MCF 10A (cell line): ENCODE measurements at regions not wholly inside any gene's neighbourhood (a gene's known extent, or its start where the extent isn't known, plus 50 kb on each side); places are given as distances from the start of the nearest gene placed in this dataset.

ENCODE experiments used
- BruUV-seq: library from RNA; stranded (reverse); fragments of 400-500 nt; replicated peaks from 2 replicates; lab custom pipeline; 2021; lab: Mats Ljungman, UMichigan
- CTCF ChIA-PET: fragments of 300-600 bp; sonication (Branson Sonifier 250); formaldehyde crosslinking; extraction: SDS; loops from one replicate; lab custom pipeline; 2021; ENCODE audit warnings: antibody characterized with exemption, inconsistent platforms; lab: Yijun Ruan, JAX
- POLR2A ChIA-PET: fragments of 300-600, 350-650 bp; sonication (Branson Sonifier 250); formaldehyde crosslinking; extraction: SDS; loops from one replicate; lab custom pipeline; 2020; ENCODE audit warnings: antibody characterized with exemption, inconsistent platforms; lab: Yijun Ruan, JAX
- DNase-seq: peaks from one replicate; pipeline ENCODE4 v3.0.0-alpha.2; 2018; ENCODE audit not compliant: unreplicated experiment
- H3K27ac Mint-ChIP-seq: one replicate; pipeline ENCODE4 v1.8.0; 2022; ENCODE audit warnings: mild to moderate bottlenecking, low read depth, mixed read lengths; ENCODE audit not compliant: unreplicated experiment
- H3K27me3 Mint-ChIP-seq: one replicate; pipeline ENCODE4 v1.8.0; 2022; ENCODE audit warnings: mixed read lengths; ENCODE audit not compliant: insufficient read depth, unreplicated experiment
- H3K36me3 Mint-ChIP-seq: one replicate; pipeline ENCODE4 v1.8.0; 2022; ENCODE audit warnings: mild to moderate bottlenecking, moderate library complexity, mixed read lengths; ENCODE audit not compliant: insufficient read depth, unreplicated experiment
- H3K4me1 Mint-ChIP-seq: one replicate; pipeline ENCODE4 v1.8.0; 2022; ENCODE audit warnings: mixed read lengths; ENCODE audit not compliant: insufficient read depth, unreplicated experiment
- H3K4me3 Mint-ChIP-seq: one replicate; pipeline ENCODE4 v1.8.0; 2022; ENCODE audit warnings: mild to moderate bottlenecking, moderate library complexity, mixed read lengths; ENCODE audit not compliant: unreplicated experiment
- H3K9me3 Mint-ChIP-seq: one replicate; pipeline ENCODE4 v1.8.0; 2022; ENCODE audit warnings: mixed read lengths; ENCODE audit not compliant: unreplicated experiment
- CTCF ChIP-seq: fragments of 200-600 bp; IDR thresholded peaks from one replicate; pipeline ENCODE4 v1.8.0; 2022; ENCODE audit warnings: antibody characterized with exemption, mild to moderate bottlenecking; ENCODE audit not compliant: unreplicated experiment
- intact Hi-C: fragments of 100-400 bp; cut with micrococcal nuclease; formaldehyde crosslinking; loops from 2 replicates; pipeline ENCODE4 v1.14.1; 2022

- TF ChIP-seq CTCF = no peak
- Mint-ChIP-seq H3K4me1 (peaks cover 3% of the 10 kb centered on the region), H3K9me3 (no peaks in the 10 kb centered on the region), H3K4me3 (no peak overlapping the region), H3K27me3 (no peaks in the 10 kb centered on the region), H3K36me3 (no peaks in the 10 kb centered on the region), H3K27ac (no peak overlapping the region)
- POLR2A ChIA-PET = interaction anchor here (0.6 to 11.7 kb wide), 44 partner anchors 10 to 1564 kb away, joined by 3 to 405 read pairs (median 9); partner anchors contain the start of gene HMGN4
- BruUV-seq = no TSS peak
- intact Hi-C loops = loop anchor here (2.0 to 5.0 kb wide), 2 partner anchors 39 to 858 kb away; a partner anchor contains a TSS
- DNase-seq = no peak
- CTCF ChIA-PET = interaction anchor here (0.6 to 1.6 kb wide), 6 partner anchors 11 to 99 kb away, joined by 3 to 4 read pairs (median 4); a partner anchor contains a TSS
These were observed 91.1 kb upstream of the BTN3A2 start for GRCh38 chr6:26273673-26274588.

GRCh38 chr6:26275663-26276062 lies 89.3 kb upstream of the BTN3A2 start:
- no peaks in the 10 kb centered on the region for H3K4me1 Mint-ChIP-seq
- no TSS peak for BruUV-seq
- no peak overlapping the region for H3K27ac Mint-ChIP-seq
- H3K4me3 Mint-ChIP-seq = no peak overlapping the region
- no peaks in the 10 kb centered on the region for H3K27me3 Mint-ChIP-seq
- H3K36me3 Mint-ChIP-seq = no peaks in the 10 kb centered on the region
- intact Hi-C loops = no loop called here
- ChIA-PET POLR2A (interaction anchor here (1.2 to 11.7 kb wide), 9 partner anchors 8 to 855 kb away, joined by 3 to 405 read pairs (median 170); a partner anchor contains a TSS), CTCF (interaction anchor here (0.6 kb wide), 1 partner anchor 17 kb away, joined by 4 read pairs; no protein-coding TSS in a partner anchor)
- no peaks in the 10 kb centered on the region for H3K9me3 Mint-ChIP-seq
- no peak for TF ChIP-seq CTCF
- DNase-seq = no peak

- no peak overlapping the region for H3K27ac Mint-ChIP-seq
- TF ChIP-seq CTCF = no peak
- H3K36me3 Mint-ChIP-seq = no peaks in the 10 kb centered on the region
- H3K4me1 Mint-ChIP-seq = peaks cover 2% of the 10 kb centered on the region
- DNase-seq = no peak
- CTCF ChIA-PET = no interaction called here
- intact Hi-C loops = no loop called here
- H3K9me3 Mint-ChIP-seq = no peaks in the 10 kb centered on the region
- POLR2A ChIA-PET = interaction anchor here (1.0 to 11.7 kb wide), 6 partner anchors 6 to 80 kb away, joined by 3 to 405 read pairs (median 124); a partner anchor contains a TSS
- H3K4me3 Mint-ChIP-seq = no peak overlapping the region
- no TSS peak for BruUV-seq
- H3K27me3 Mint-ChIP-seq = no peaks in the 10 kb centered on the region
These were observed 88.0 kb upstream of the BTN3A2 start for GRCh38 chr6:26276841-26277648.
